ENCODE measurements at regions not wholly inside any gene's neighbourhood (a gene's known extent, or its start where the extent isn't known, plus 50 kb on each side); places are given as distances from the start of the nearest gene placed in this dataset.

DNA sequence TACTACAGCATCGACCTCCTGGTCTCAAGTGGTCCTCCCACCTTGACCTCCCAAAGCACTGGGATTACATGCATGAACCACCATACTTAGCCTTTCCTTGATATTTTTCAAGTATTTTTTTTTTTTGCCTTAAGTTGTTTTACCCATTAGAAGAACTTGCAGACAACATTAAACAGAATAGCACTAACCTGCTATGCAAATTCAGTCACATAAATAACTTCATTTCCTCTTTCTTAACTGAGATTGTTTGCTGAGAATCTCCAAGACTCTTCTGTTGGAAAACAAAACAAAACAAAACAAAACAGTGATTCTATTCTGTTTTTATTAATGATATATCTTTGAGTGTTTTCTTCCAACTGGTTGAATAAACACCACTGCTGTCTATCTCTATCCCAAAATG, 115.9 kb upstream of the IFNG-AS1 start:
- no peak for TF ChIP-seq GATA2 (IDR thresholded peaks at IDR 0.05; ENCODE audit: low read depth, low read length)
- TF ChIP-seq GATA3 (IDR thresholded peaks at IDR 0.05; ENCODE audit: low read depth, low read length): no peak

DNA sequence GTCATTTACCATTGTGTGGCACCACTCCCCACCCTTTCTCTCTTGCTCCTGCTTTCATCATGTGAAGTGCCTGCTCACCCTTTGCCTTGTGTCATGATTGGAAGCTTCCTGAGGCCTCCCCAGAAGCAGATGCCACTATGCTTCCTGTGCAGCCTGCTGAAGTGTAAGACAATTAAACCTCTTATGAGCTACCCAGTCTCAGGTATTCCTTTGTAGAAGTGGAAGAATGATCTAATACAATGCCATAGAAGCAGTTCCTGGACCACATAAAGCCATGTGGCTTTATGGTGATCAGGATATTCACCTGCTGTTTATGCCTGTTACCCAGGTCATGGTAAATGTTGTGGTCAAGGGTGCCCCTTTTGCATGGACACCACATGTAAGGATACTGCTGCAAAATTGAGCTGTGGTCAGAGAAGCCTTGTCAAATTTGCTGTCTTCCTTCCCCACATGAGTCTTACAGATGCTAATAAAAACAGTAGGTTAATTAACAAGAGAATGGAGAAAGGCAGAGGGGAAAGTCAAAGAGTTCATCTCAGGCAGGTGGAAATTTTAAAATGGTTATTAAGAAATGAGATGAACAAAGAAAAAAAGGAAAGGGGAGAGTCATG, 112.8 kb upstream of the IFNG-AS1 start:
- TF ChIP-seq GATA2 (IDR thresholded peaks at IDR 0.05; ENCODE audit: low read depth, low read length): no peak
- TF ChIP-seq GATA3 (IDR thresholded peaks at IDR 0.05; ENCODE audit: low read depth, low read length): no peak

DNA sequence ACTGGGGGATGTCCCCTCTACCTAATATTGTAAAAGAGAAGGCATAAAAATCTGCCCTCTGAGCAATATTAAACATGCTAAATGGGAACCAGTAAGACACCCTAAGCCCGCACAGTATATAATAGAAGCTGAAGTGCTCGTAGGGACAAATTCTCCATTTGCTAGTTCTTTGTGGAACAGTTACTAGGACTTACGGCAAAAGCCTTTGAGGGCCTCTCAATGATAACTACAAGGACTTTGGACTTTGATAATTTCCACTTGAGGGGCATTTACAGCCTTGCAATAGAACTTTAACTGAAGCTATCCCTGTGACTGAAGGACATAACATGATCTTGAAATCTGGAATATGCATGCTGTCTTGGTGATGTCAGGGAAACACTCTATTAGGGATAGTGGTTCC, 111.5 kb upstream of the IFNG-AS1 start:
- TF ChIP-seq GATA3 (IDR thresholded peaks at IDR 0.05; ENCODE audit: low read depth, low read length) (no peak), GATA2 (IDR thresholded peaks at IDR 0.05; ENCODE audit: low read depth, low read length) (no peak)

DNA sequence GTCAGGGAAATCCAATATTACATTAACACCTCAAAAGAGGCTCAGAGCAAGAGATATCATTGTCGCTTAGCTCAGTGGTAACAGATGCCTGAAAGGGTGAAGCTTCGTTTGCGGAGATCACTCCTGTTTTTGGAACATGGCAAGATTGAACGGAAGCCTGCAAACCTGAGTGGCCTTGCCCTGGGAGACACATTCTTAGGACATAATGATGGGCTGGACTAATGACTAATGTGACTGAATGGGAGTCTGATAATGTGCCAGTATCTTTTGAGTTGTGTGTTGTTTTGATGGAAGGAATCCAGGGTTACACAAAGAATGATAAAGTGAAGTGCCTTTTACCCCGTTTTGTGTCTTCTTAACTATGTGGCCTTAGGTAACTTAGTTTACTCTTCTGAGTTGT, 109.3 kb upstream of the IFNG-AS1 start:
- no peak for TF ChIP-seq GATA3 (IDR thresholded peaks at IDR 0.05; ENCODE audit: low read depth, low read length)
- TF ChIP-seq GATA2 (IDR thresholded peaks at IDR 0.05; ENCODE audit: low read depth, low read length): no peak

DNA sequence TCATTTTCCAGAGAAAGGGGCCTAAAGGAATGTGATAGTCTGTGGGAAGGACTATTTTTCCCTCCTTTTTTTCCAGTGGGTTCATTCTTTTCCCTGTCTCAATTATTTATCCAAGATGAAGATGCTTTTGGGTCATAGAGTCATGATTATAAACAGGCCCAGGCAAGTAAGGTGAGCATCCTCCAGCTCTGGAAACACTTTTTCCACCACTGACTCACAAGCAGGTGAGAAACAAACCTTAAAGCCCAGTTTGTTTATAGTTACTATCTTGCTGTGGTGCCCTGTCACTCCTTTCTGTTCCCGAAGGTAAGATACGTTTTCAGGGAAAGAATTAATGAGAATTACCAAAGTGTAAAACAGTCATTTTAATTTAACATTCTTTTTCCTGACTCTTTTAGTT, 107.7 kb upstream of the IFNG-AS1 start:
- TF ChIP-seq GATA3 (IDR thresholded peaks at IDR 0.05; ENCODE audit: low read depth, low read length) (no peak), GATA2 (IDR thresholded peaks at IDR 0.05; ENCODE audit: low read depth, low read length) (no peak)

DNA sequence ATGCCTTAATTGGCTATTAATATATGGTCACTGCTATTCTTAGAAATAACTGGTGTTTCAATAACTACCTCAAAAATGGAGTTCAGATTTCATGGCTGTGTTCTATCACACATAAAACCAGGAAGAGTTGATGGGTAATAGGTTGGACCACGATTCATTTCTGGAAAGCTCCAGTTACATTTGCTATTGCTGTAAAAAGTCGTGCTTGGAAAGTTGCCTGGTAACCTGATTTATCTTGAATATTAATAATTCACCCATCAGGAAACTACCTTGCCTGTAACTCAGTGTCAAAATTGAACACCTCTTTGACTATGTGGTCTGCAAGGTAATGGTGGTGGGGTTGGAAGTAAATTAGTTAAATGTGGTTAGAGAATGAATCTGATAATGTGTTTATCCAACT, 104.7 kb upstream of the IFNG-AS1 start:
- TF ChIP-seq GATA2 (IDR thresholded peaks at IDR 0.05; ENCODE audit: low read depth, low read length): no peak
- no peak for TF ChIP-seq GATA3 (IDR thresholded peaks at IDR 0.05; ENCODE audit: low read depth, low read length)

DNA sequence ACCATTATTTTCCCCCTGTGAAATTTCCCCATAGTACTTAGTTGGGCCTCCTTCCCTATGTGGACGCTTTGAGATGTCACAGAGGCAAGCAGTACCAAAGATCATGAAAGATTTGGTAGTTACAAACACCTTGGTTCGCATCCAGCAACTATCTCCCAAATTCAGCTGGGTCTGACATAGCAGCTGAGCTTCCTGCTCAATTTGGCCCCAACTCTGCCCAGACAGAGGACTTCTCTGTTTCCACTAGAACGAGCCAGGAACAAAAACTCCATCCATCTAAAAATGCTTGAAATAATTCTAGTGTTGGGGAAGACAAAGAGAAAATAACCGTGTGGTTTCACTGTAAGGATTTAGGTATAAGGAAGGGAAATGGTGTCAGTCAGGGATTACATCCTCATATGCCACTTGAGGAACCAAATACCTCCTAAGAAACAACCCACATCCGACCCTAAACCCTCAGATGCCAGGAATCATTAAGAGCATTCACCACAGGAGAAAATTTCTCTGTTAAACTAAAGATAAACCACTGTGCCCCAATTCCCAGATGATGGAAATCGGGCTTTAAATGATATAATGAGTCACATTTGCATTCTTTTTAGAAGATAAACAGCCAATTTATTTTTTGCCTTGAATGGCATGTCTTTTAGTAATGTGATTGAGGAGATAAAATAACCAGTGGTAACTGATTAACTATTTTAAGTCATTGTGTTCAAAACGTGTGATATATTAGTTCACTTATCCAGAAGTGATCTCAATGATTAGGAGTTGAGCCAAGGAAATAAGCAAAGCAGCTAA, 103.7 kb upstream of the IFNG-AS1 start:
- TF ChIP-seq GATA2 (IDR thresholded peaks at IDR 0.05; ENCODE audit: low read depth, low read length): no peak
- no peak for TF ChIP-seq GATA3 (IDR thresholded peaks at IDR 0.05; ENCODE audit: low read depth, low read length)

DNA sequence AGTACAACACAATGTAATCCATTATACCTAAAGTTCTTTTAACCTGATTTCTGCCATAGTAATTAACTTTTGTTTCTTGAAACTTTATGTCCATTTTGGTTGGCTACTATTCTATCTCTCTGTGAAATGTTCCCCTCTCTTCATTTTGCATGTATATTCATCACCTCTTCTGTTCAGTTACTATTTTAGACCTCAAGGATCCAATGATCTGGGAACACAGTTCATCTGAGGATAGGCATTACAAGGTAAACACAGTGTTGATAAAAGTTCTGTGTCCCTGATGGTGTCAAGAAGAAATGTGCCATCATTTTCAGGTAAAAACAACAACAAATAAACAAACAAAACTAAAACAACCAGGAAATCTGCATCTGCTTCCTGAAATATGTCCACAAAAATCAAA, 102.2 kb upstream of the IFNG-AS1 start:
- TF ChIP-seq GATA2 (IDR thresholded peaks at IDR 0.05; ENCODE audit: low read depth, low read length) (no peak), GATA3 (IDR thresholded peaks at IDR 0.05; ENCODE audit: low read depth, low read length) (no peak)

DNA sequence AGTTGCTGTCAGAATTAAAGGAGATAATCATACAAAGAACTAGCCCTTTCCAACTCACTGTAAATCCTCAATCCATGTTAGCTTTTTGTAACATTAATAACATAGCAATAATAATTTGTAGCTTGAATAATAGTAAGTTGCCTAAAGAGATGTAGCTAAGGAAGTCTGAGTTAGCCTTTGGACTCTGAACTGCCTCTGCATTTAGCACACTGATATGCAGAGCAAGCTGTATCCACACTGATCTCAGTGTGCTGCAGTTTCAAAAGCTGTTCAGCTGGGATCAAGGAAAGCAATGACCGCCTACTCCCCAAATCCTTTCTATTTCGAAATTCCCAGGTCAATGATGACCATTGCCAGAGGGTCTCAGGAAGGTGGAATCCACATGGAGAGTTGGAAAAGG, 99.3 kb upstream of the IFNG-AS1 start:
- TF ChIP-seq GATA3 (IDR thresholded peaks at IDR 0.05; ENCODE audit: low read depth, low read length) (no peak), GATA2 (IDR thresholded peaks at IDR 0.05; ENCODE audit: low read depth, low read length) (no peak)

DNA sequence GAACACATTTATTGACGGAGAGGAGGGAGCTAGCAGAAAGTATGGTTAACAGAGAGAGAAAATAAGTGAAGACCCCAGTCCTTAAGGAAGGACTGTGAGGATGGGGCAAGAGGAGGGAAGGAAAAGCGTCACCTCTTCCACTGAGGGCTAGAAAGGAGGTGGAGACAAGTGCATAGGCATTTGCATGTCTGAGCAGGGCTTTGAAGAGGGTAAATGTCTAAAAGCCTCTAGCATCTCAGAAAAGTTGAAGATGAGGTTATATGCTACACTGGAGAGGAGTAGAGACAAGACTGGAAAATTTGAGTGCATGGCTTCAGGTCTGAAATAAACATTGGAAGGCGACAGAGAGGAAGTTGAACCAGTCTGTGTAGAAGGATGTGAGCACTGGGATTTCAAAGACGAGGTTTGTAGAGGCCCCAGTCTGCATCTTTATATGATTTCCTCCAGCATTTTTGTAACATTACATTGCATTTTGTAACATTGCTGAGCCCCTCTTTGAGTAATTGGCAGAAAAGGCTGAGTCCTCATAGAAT, 98.5 kb upstream of the IFNG-AS1 start:
- TF ChIP-seq GATA3 (IDR thresholded peaks at IDR 0.05; ENCODE audit: low read depth, low read length): no peak
- no peak for TF ChIP-seq GATA2 (IDR thresholded peaks at IDR 0.05; ENCODE audit: low read depth, low read length)

DNA sequence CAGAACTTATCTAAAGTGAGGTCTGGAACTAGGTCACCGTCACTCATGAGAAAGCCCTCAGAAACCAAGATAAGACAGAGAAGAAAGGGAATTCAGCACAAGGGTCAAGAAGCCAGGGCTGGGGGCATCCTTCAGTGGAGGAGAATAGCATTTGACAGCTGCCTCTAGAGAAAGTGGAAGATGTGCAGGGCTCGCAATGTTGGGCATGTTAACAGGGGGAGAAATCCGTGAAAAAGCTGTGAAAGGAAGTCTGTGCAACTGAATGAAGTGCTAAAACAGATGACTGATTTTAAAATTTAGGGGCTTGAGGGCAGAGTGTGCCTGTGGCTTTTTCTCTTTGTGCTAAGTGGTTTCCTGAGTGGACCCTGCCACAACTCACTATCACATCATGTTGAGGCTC, 97.7 kb upstream of the IFNG-AS1 start:
- no peak for TF ChIP-seq GATA3 (IDR thresholded peaks at IDR 0.05; ENCODE audit: low read depth, low read length)
- TF ChIP-seq GATA2 (IDR thresholded peaks at IDR 0.05; ENCODE audit: low read depth, low read length): no peak

DNA sequence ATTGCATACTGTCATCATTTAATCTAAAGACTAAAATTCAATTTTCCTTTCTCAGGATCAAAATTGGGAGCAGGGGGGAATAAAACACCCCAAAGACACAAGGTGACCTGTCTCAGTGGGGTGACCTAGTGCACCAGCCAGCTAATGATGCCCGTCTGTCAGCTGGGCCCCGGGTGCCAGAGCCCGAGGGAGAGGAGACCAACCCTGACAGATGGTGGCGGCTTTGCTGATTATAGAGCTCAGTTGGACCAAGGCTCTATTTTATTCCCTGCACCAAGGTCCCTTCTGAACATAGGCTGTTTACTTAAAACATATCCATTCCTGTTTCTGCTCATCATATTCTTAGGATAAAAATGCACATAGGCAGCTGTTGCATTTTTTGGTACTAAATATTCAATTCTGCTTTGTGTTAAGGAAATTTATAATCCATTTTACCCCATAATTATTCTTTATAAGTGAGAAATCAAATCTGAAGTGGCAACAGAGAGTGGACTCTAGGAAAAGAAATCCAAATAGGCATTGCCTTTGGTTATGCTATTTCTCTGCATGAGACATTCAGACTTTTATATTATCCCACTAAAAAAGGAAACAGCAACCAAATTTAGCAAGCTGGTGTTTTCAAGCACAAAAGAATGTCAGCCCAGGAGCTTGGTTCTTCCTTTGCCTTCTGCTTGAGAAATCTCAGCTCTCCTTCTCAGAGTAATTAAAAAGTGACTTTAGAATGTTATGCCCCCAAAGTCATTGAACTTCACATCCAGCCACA, 96.8 kb upstream of the IFNG-AS1 start:
- no peak for TF ChIP-seq GATA3 (IDR thresholded peaks at IDR 0.05; ENCODE audit: low read depth, low read length)
- TF ChIP-seq GATA2 (IDR thresholded peaks at IDR 0.05; ENCODE audit: low read depth, low read length): no peak

DNA sequence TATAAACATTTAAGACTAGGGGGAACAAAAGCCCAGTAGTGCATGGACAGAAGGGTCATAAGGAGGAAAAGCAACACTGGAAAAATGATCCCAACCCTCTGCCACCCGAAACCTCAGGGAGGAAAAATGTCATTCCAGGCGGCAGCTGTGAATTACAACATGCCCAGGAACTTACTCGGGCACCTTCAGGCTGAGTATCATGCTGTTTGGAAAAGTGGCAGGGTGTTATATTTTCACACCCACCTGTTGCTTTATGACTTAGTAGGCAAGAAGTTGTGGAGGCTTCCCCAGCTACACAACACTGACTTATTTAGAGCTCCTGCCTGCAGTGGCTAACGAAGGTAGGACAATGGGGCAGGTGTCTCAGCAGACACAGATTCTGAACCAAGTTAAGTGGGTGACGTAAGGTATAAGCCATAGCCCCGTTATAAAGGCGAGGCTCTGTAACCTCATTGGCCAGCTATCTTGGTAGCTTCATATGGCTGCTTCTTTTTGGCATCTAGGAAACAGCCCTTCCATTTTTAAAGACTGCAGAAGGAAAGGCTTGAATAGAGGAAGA, 96.1 kb upstream of the IFNG-AS1 start:
- no peak for TF ChIP-seq GATA3 (IDR thresholded peaks at IDR 0.05; ENCODE audit: low read depth, low read length)
- no peak for TF ChIP-seq GATA2 (IDR thresholded peaks at IDR 0.05; ENCODE audit: low read depth, low read length)

DNA sequence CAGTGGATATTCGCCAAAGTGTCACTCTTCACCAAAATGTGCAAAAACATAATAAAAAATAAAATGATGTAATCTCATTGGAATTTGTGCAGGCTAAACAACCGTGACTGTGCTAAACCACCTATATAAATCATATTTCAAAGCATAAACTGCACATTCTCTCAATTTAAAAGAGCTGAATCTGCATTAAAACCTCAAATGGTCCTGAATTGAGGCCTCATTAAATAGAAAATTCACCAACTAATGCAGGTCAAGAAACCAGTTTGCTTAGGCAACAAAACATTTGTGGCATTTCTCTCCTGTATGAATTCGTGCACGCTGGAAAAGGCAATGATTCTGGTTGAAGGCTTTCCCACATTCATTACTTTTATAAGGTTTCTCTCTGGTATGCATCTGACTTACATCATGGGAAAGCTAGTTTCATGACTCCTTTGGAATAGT, 80.1 kb upstream of the IFNG-AS1 start:
- TF ChIP-seq GATA3 (IDR thresholded peaks at IDR 0.05; ENCODE audit: low read depth, low read length) (no peak), GATA2 (IDR thresholded peaks at IDR 0.05; ENCODE audit: low read depth, low read length) (no peak)

Data from SH-SY5Y (cell line).